ENCODE measurements at regions not wholly inside any gene's neighbourhood (a gene's known extent, or its start where the extent isn't known, plus 50 kb on each side); places are given as distances from the start of the nearest gene placed in this dataset.
"Not testable (repeated sequence)": the region's sequence is repeated elsewhere in the genome, so short reads cannot be mapped to it uniquely, and the experiment has no call there.

DNA sequence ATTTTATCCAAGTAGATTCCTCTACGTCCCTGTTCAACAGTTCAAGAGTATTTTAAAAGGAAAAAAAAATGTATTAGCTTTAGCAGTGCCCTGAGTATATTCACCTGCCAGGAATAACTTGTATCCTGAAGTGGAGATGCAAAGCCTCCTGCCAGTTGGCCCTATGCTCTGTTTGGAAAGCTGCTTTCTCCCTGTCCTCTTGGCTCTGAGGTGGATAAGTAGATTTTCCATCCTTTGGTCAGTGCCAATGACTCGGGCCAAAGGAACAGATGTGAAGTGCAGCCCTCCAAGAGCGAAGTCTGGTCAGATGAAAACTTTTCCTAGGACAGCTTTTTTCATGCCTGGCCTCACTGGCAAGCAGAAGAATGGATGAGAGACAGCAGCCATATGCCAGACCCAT is 839.9 kb upstream of the TENM4 start:
- no peaks in the 10 kb centered on the region for H3K9me3 ChIP-seq (ENCODE audit: control insufficient read depth in 2 of 2, low read length in 2 of 2)
- H3K4me3 ChIP-seq (ENCODE audit: low read length in 2 of 2): no peak overlapping the region
- H3K4me1 ChIP-seq (ENCODE audit: control insufficient read depth in 2 of 2, insufficient read depth in 2 of 2, low read length in 2 of 2): no peaks in the 10 kb centered on the region

DNA sequence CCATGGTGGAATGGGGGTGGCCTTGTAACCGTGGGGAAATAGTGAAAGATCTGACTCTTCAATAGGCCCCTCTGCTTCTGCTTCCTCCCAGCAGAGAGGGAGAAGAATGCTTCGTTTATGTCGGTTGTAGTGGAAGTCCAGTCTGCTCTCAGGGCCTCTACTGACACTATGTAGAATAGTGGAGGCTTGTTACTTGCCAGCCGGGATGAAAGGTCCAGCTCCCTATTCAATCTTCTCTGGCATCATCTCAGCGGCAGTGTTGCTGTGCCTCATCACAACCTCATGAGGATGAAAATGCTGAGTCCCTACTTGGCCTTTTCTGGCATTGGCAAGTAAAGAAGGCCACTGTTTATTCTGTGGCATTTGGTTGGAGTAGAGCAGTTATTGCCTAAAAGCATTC is 820.9 kb upstream of the TENM4 start:
- Histone ChIP-seq H3K27me3 (ENCODE audit: control insufficient read depth in 2 of 2, insufficient read depth in 2 of 2, low read length in 2 of 2) (no peaks in the 10 kb centered on the region), H3K9me3 (ENCODE audit: control insufficient read depth in 2 of 2, low read length in 2 of 2) (no peaks in the 10 kb centered on the region), H3K4me3 (ENCODE audit: low read length in 2 of 2) (no peak overlapping the region), H3K9ac (ENCODE audit: low read depth in 1 of 2, low read length in 2 of 2) (no peak overlapping the region), H3K27ac (ENCODE audit: low read depth in 2 of 2, low read length in 2 of 2) (no peak overlapping the region), H3K36me3 (ENCODE audit: control insufficient read depth in 2 of 2, insufficient read depth in 2 of 2, low read length in 2 of 2) (no peaks in the 10 kb centered on the region), H3K4me1 (ENCODE audit: control insufficient read depth in 2 of 2, insufficient read depth in 2 of 2, low read length in 2 of 2) (no peaks in the 10 kb centered on the region)

More for the DNA sequence above, 839.9 kb upstream of the TENM4 start:
- Histone ChIP-seq H3K27me3 (ENCODE audit: control insufficient read depth in 2 of 2, insufficient read depth in 2 of 2, low read length in 2 of 2) (no peaks in the 10 kb centered on the region), H3K9ac (ENCODE audit: low read depth in 1 of 2, low read length in 2 of 2) (no peak overlapping the region), H3K36me3 (ENCODE audit: control insufficient read depth in 2 of 2, insufficient read depth in 2 of 2, low read length in 2 of 2) (no peaks in the 10 kb centered on the region), H3K27ac (ENCODE audit: low read depth in 2 of 2, low read length in 2 of 2) (no peak overlapping the region)

GRCh38 chr11:80257319-80258015 is 816.6 kb upstream of the TENM4 start:
- not testable (repeated sequence) for H3K9ac ChIP-seq (ENCODE audit: low read depth in 1 of 2, low read length in 2 of 2); H3K27ac ChIP-seq (ENCODE audit: low read depth in 2 of 2, low read length in 2 of 2); H3K4me1 ChIP-seq (ENCODE audit: control insufficient read depth in 2 of 2, insufficient read depth in 2 of 2, low read length in 2 of 2); H3K9me3 ChIP-seq (ENCODE audit: control insufficient read depth in 2 of 2, low read length in 2 of 2); H3K36me3 ChIP-seq (ENCODE audit: control insufficient read depth in 2 of 2, insufficient read depth in 2 of 2, low read length in 2 of 2); H3K4me3 ChIP-seq (ENCODE audit: low read length in 2 of 2); H3K27me3 ChIP-seq (ENCODE audit: control insufficient read depth in 2 of 2, insufficient read depth in 2 of 2, low read length in 2 of 2)

DNA sequence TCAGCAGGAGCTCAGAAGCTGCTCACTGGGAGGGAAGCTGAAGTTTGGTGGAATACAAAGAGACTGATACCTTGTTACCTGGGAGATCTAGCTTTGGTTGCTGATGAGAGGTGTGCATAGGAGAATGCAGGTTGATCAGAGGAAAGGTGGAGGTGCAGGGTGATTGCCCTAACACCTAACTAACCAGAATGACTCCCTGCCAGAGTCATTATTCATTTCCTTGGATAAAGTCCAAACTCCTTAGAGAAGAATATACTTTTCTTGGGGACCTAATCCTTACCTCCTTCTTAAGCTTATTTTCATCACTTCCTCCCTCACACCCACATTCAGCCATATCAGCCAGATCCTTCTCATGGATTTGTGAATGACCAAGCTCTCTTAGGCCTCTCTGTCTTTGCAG is 814.2 kb upstream of the TENM4 start:
- Histone ChIP-seq H3K36me3 (ENCODE audit: control insufficient read depth in 2 of 2, insufficient read depth in 2 of 2, low read length in 2 of 2) (no peaks in the 10 kb centered on the region), H3K4me3 (ENCODE audit: low read length in 2 of 2) (no peak overlapping the region), H3K9me3 (ENCODE audit: control insufficient read depth in 2 of 2, low read length in 2 of 2) (no peaks in the 10 kb centered on the region), H3K9ac (ENCODE audit: low read depth in 1 of 2, low read length in 2 of 2) (no peak overlapping the region), H3K4me1 (ENCODE audit: control insufficient read depth in 2 of 2, insufficient read depth in 2 of 2, low read length in 2 of 2) (no peaks in the 10 kb centered on the region), H3K27ac (ENCODE audit: low read depth in 2 of 2, low read length in 2 of 2) (no peak overlapping the region), H3K27me3 (ENCODE audit: control insufficient read depth in 2 of 2, insufficient read depth in 2 of 2, low read length in 2 of 2) (no peaks in the 10 kb centered on the region)

DNA sequence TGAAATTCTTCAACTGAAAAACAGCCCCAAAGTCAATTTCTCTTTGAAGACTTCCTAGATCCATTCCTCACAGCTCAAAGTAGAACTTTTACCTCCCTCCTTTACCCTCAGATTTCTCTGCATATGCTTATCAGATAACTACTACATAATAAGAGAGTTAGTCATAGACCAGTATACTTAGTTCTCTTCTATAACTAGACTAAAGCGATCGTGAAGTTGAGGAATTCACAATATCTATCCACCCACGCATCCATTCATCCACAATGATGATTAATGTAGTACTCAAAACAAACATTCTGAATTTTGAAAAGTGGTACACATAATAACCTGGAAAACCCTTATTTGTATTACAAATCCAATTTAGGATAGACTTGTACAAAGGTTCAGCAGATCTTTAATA is 800.9 kb upstream of the TENM4 start:
- H3K9me3 ChIP-seq (ENCODE audit: control insufficient read depth in 2 of 2, low read length in 2 of 2): no peaks in the 10 kb centered on the region

DNA sequence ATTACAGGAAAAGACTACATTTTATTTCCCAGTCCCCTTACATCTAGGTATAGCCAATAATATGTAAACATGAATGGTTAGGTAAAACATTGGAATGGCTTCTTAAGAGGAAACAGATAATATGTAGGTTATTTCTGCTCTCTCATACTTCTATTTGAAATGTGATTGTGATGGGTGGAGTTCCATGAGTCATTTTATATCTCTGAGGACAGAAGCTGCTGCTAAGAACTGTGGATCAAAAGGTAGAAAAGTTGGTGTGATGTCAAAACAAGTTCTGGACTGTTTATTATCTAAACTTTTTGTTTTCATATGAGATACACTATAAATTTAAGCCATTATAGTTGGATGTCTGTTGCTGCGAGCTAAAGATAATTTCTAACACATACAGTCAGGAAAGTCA is 799.4 kb upstream of the TENM4 start:
- Histone ChIP-seq H3K4me3 (ENCODE audit: low read length in 2 of 2) (no peak overlapping the region), H3K27ac (ENCODE audit: low read depth in 2 of 2, low read length in 2 of 2) (peak overlapping the region in 1 of 2 donors; percentile 28), H3K4me1 (ENCODE audit: control insufficient read depth in 2 of 2, insufficient read depth in 2 of 2, low read length in 2 of 2) (no peaks in the 10 kb centered on the region), H3K27me3 (ENCODE audit: control insufficient read depth in 2 of 2, insufficient read depth in 2 of 2, low read length in 2 of 2) (no peaks in the 10 kb centered on the region), H3K9ac (ENCODE audit: low read depth in 1 of 2, low read length in 2 of 2) (no peak overlapping the region), H3K9me3 (ENCODE audit: control insufficient read depth in 2 of 2, low read length in 2 of 2) (no peaks in the 10 kb centered on the region), H3K36me3 (ENCODE audit: control insufficient read depth in 2 of 2, insufficient read depth in 2 of 2, low read length in 2 of 2) (no peaks in the 10 kb centered on the region)

More for the DNA sequence above, 800.9 kb upstream of the TENM4 start:
- Histone ChIP-seq H3K4me1 (ENCODE audit: control insufficient read depth in 2 of 2, insufficient read depth in 2 of 2, low read length in 2 of 2) (no peaks in the 10 kb centered on the region), H3K27me3 (ENCODE audit: control insufficient read depth in 2 of 2, insufficient read depth in 2 of 2, low read length in 2 of 2) (no peaks in the 10 kb centered on the region), H3K9ac (ENCODE audit: low read depth in 1 of 2, low read length in 2 of 2) (no peak overlapping the region), H3K4me3 (ENCODE audit: low read length in 2 of 2) (no peak overlapping the region), H3K27ac (ENCODE audit: low read depth in 2 of 2, low read length in 2 of 2) (no peak overlapping the region), H3K36me3 (ENCODE audit: control insufficient read depth in 2 of 2, insufficient read depth in 2 of 2, low read length in 2 of 2) (no peaks in the 10 kb centered on the region)

DNA sequence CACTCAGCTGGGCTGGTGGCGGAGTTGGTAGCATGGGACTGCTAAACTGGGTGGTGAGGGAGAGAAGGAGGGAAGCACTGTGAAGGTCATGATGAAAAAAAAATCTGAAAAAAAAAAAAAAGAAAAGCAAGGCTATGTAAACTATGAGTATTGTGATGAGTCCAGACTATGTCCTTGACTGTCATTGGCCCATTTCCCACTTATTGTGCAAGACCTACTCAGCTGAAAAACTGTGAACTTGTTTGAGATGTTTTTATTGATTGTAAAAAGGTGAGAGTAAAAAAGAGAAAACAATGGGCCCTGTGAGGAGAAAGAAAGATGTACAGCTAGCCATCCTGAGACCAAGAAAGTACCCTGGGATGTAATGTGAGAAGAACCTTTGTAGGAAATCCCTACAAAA is 798.4 kb upstream of the TENM4 start:
- no peak overlapping the region for H3K9ac ChIP-seq (ENCODE audit: low read depth in 1 of 2, low read length in 2 of 2)
- H3K4me3 ChIP-seq (ENCODE audit: low read length in 2 of 2): no peak overlapping the region
- H3K4me1 ChIP-seq (ENCODE audit: control insufficient read depth in 2 of 2, insufficient read depth in 2 of 2, low read length in 2 of 2): no peaks in the 10 kb centered on the region
- H3K36me3 ChIP-seq (ENCODE audit: control insufficient read depth in 2 of 2, insufficient read depth in 2 of 2, low read length in 2 of 2): no peaks in the 10 kb centered on the region
- H3K27me3 ChIP-seq (ENCODE audit: control insufficient read depth in 2 of 2, insufficient read depth in 2 of 2, low read length in 2 of 2): no peaks in the 10 kb centered on the region
- no peaks in the 10 kb centered on the region for H3K9me3 ChIP-seq (ENCODE audit: control insufficient read depth in 2 of 2, low read length in 2 of 2)
- no peak overlapping the region for H3K27ac ChIP-seq (ENCODE audit: low read depth in 2 of 2, low read length in 2 of 2)

DNA sequence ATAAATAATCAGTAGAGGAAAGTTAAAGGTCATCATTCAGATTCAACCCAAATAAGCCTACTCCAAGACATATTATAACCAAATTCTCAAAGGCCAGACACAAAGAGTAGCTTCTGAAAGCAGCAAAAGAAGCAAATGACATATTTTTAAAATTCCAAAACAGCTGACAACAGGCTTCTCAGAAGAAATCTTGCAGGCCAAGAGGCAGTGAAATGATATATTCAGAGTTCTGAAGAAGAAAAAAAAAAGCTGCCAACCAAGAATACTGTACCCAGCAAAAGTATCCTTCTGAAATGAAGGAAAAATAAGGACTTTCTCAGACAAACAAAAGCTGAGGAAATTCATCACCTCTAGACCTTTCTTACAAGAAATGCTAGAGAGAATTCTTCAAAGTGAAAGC is 787.1 kb upstream of the TENM4 start:
- H3K36me3 ChIP-seq (ENCODE audit: control insufficient read depth in 2 of 2, insufficient read depth in 2 of 2, low read length in 2 of 2): no peaks in the 10 kb centered on the region
- H3K9me3 ChIP-seq (ENCODE audit: control insufficient read depth in 2 of 2, low read length in 2 of 2): no peaks in the 10 kb centered on the region

DNA sequence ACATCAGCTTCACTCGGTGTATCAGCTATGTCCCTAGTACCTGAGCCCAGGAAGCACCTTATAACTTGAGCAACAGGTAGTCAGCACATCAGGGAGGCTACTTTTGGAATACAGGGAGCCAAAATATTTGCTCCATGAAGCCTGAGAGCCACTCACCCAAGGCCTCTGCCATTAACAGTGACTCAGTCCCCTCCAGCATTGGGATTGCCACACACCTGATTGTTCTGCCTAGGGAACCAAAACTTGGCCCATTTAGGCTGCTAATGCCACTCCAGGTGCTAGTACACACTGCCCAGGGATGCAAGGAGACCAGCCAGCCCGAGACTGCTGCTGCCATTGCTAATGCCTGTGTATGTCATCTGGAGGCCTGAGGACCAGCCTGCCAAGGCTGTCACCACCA is 773.6 kb upstream of the TENM4 start:
- Histone ChIP-seq H3K4me1 (ENCODE audit: control insufficient read depth in 2 of 2, insufficient read depth in 2 of 2, low read length in 2 of 2) (no peaks in the 10 kb centered on the region), H3K4me3 (ENCODE audit: low read length in 2 of 2) (no peak overlapping the region), H3K9ac (ENCODE audit: low read depth in 1 of 2, low read length in 2 of 2) (no peak overlapping the region), H3K27ac (ENCODE audit: low read depth in 2 of 2, low read length in 2 of 2) (no peak overlapping the region), H3K27me3 (ENCODE audit: control insufficient read depth in 2 of 2, insufficient read depth in 2 of 2, low read length in 2 of 2) (no peaks in the 10 kb centered on the region), H3K36me3 (ENCODE audit: control insufficient read depth in 2 of 2, insufficient read depth in 2 of 2, low read length in 2 of 2) (no peaks in the 10 kb centered on the region), H3K9me3 (ENCODE audit: control insufficient read depth in 2 of 2, low read length in 2 of 2) (no peaks in the 10 kb centered on the region)

More for the DNA sequence above, 787.1 kb upstream of the TENM4 start:
- Histone ChIP-seq H3K9ac (ENCODE audit: low read depth in 1 of 2, low read length in 2 of 2) (no peak overlapping the region), H3K4me1 (ENCODE audit: control insufficient read depth in 2 of 2, insufficient read depth in 2 of 2, low read length in 2 of 2) (no peaks in the 10 kb centered on the region), H3K27me3 (ENCODE audit: control insufficient read depth in 2 of 2, insufficient read depth in 2 of 2, low read length in 2 of 2) (no peaks in the 10 kb centered on the region), H3K27ac (ENCODE audit: low read depth in 2 of 2, low read length in 2 of 2) (no peak overlapping the region), H3K4me3 (ENCODE audit: low read length in 2 of 2) (no peak overlapping the region)

GRCh38 chr11:80211673-80212072 is 770.8 kb upstream of the TENM4 start:
- Histone ChIP-seq H3K27ac (ENCODE audit: low read depth in 2 of 2, low read length in 2 of 2) (no peak overlapping the region), H3K9me3 (ENCODE audit: control insufficient read depth in 2 of 2, low read length in 2 of 2) (no peaks in the 10 kb centered on the region), H3K36me3 (ENCODE audit: control insufficient read depth in 2 of 2, insufficient read depth in 2 of 2, low read length in 2 of 2) (no peaks in the 10 kb centered on the region), H3K27me3 (ENCODE audit: control insufficient read depth in 2 of 2, insufficient read depth in 2 of 2, low read length in 2 of 2) (no peaks in the 10 kb centered on the region), H3K4me3 (ENCODE audit: low read length in 2 of 2) (no peak overlapping the region), H3K4me1 (ENCODE audit: control insufficient read depth in 2 of 2, insufficient read depth in 2 of 2, low read length in 2 of 2) (no peaks in the 10 kb centered on the region), H3K9ac (ENCODE audit: low read depth in 1 of 2, low read length in 2 of 2) (no peak overlapping the region)

- no peaks in the 10 kb centered on the region for H3K4me1 ChIP-seq (ENCODE audit: control insufficient read depth in 2 of 2, insufficient read depth in 2 of 2, low read length in 2 of 2)
- H3K27me3 ChIP-seq (ENCODE audit: control insufficient read depth in 2 of 2, insufficient read depth in 2 of 2, low read length in 2 of 2): no peaks in the 10 kb centered on the region
- no peak overlapping the region for H3K4me3 ChIP-seq (ENCODE audit: low read length in 2 of 2)
- H3K9ac ChIP-seq (ENCODE audit: low read depth in 1 of 2, low read length in 2 of 2): no peak overlapping the region
- H3K27ac ChIP-seq (ENCODE audit: low read depth in 2 of 2, low read length in 2 of 2): no peak overlapping the region
- no peaks in the 10 kb centered on the region for H3K9me3 ChIP-seq (ENCODE audit: control insufficient read depth in 2 of 2, low read length in 2 of 2)
- H3K36me3 ChIP-seq (ENCODE audit: control insufficient read depth in 2 of 2, insufficient read depth in 2 of 2, low read length in 2 of 2): no peaks in the 10 kb centered on the region
Measured at GRCh38 chr11:80204021-80204420, 763.2 kb upstream of the TENM4 start.

Data from mucosa of rectum (tissue), 2 donors.